HL-60/S4 treated with phorbol 12-myristate 13-acetate at 8.2 ng/mL for 4 days and 3 days (cell line): ENCODE measurements at regions not wholly inside any gene's neighbourhood (a gene's known extent, or its start where the extent isn't known, plus 50 kb on each side); places are given as distances from the start of the nearest gene placed in this dataset.
"Not testable (repeated sequence)": the region's sequence is repeated elsewhere in the genome, so short reads cannot be mapped to it uniquely, and the experiment has no call there.

ENCODE experiments used
- in situ Hi-C: fragments of 300-500 bp; cut with MboI; formaldehyde crosslinking; loops from 2 replicates; pipeline ENCODE4 v1.15.0; 2022; ENCODE audit warnings: low sequenced_read_pairs

DNA sequence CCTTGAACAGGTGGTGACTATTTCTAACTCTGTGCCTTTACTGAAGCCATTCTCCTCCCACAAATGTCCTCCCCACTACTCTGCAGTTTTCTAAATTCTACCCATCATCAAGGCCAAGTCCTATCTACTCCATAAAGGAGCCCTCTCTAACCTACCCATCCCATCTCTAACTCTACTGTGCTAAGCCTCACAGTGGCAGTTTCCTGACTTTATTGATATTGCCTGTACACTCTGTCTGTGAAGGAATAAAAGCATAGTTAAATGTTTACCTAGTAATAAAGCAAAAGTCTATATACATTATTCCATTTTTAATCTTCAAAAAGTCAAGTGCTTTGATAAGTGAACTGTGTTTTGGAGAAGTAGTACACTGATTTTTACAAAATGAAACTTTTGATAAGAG is 178.4 kb upstream of the HMCN1 start:
- in situ Hi-C loops, result loop anchor here (25.0 kb wide), 1 partner anchor 218 kb away; no protein-coding TSS in a partner anchor

DNA sequence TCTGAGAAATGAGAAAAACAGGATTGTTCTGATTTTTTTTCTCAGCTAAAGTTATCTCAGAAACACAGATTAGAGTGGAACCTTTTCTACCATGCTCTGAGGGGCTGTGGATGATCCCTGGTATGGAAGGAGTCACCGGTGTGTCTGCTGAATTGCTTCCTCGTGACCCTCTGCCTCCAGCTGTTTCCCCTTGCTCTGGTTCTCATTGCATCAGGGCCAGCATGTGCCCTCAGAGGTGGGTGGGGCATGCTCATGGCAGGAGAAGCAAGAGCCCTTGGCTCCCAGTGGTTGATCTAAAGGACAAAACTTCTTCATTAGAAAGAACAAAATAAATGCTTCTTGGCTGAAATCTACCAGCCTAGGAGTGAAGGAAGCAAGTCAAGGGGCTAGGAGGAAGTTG is 183.2 kb upstream of the HMCN1 start:
- in situ Hi-C loops, result loop anchor here (25.0 kb wide), 1 partner anchor 214 kb away; no protein-coding TSS in a partner anchor

DNA sequence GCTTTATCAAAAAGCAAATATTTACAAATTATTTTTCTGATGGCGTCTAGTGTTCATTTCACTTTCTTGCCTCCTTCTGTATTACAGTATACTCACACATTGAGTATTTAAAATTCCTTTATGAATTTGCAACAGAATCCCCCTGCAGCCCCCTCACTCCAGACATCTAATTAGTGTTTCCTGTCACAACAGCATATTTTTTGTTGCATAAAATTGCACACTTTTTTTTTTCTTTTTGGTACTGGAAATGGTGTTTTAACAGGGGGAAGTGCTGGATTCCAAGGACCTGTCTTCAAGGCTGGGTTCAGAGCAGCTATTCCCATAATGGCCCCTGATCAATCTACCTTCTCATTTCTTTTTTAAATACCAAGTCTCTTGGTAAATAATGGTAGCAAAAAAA is 184.3 kb upstream of the HMCN1 start:
- in situ Hi-C loops, result loop anchor here (25.0 kb wide), 1 partner anchor 213 kb away; no protein-coding TSS in a partner anchor

- in situ Hi-C loops, result no loop called here
Measured at GRCh38 chr1:185546029-185546428, 188.2 kb upstream of the HMCN1 start.

DNA sequence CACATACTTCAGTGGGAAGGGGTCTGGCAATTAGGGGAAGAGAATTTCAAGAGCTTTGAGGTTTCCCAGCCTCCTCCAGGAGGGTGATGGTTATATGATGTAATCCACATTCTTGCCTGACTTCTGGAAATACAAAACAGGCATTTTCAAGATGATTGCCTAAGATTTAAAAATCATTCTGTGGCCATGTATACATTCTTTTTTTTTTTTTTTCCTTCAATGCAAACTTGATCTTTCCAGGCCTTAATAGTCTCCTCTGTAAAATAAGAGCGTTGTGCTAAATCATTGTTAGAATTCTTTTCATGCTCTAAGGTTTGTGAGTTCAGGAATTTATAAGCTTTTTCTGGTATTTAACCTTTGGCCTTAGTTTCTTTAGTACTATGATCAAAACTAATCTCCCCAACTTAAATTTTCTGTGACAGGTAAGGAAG is 192.3 kb upstream of the HMCN1 start:
- in situ Hi-C loops, result no loop called here

- in situ Hi-C loops, result no loop called here
Measured at GRCh38 chr1:185540295-185540694, 193.9 kb upstream of the HMCN1 start.

DNA sequence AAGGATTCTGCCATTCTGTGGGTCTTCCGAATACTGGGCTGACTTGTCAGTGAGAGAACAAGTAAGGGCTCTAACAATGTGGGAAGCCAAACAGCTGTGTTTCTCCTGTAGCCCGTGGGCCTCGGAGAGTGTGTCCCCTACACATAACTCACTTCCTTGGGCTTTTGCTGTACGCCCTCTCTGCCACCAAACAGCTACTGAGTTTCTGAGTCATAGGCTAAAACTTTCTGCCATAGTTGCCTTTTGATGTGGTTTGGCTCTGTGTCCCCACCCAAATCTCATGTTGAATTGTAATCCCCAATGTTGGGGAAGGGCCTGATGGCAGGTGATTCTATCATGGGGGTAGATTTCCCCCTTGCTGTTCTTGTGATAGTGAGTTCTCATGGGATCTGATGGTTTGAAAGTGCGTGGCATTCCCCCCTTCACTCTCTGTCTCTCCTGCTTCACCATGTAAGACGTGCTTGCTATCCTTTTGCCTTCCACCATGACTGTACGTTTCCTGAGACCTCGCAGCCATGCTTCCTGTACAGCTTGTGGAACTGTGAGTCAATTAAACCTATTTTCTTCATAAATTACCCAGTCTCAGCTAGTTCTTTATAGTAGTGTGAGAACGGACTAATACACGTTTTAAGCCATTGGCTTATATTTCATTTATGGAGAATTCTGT is 194.8 kb upstream of the HMCN1 start:
- in situ Hi-C loops, result no loop called here

GRCh38 chr1:185538309-185538898 is 195.8 kb upstream of the HMCN1 start:
- in situ Hi-C loops, result not testable (repeated sequence)

GRCh38 chr1:185537596-185537995 is 196.6 kb upstream of the HMCN1 start:
- in situ Hi-C loops, result no loop called here

- in situ Hi-C loops, result no loop called here
Measured at GRCh38 chr1:185536165-185536920, 197.8 kb upstream of the HMCN1 start.

DNA sequence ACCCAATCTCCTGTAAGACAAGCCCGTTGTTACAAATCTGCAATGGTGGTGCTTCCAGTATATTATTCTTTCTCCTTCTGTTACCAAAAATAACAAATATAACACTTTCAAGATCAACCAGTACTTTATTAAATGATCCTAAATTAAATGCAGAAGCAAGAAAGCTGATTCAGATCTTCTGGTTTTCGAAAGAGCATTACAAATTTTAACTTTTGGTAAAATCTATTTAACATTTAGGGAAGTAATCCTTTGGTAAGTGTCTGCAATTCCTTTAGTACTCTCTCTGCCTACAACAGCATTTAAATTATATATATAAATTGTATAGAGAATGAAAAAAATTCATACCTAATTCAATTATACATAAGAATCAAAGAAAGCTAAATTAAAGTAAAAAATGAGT is 198.6 kb upstream of the HMCN1 start:
- in situ Hi-C loops, result no loop called here

GRCh38 chr1:185534801-185535200 is 199.4 kb upstream of the HMCN1 start:
- in situ Hi-C loops, result no loop called here

GRCh38 chr1:185533596-185533995 is 200.6 kb upstream of the HMCN1 start:
- in situ Hi-C loops, result no loop called here

DNA sequence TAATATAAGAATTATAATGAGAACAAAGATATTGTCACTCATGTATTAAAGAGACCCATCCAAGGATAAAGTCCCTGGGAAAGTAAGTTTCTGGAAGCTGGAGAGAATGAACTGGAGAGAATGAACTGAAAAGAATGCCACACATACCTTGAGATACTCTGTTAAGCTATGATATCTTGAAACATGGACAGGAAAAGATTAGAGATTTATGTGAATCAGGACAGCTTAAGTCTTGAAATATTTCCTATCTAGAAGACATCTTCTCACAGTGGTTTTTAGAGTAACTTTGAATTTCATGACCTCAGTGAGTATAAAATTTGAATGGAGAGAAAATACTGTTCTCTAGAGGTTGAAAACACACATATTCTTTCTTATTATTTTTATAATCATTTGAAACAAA is 201.3 kb upstream of the HMCN1 start:
- in situ Hi-C loops, result no loop called here

GRCh38 chr1:185531838-185532237 is 202.4 kb upstream of the HMCN1 start:
- in situ Hi-C loops, result no loop called here

GRCh38 chr1:185530215-185530614 is 204.0 kb upstream of the HMCN1 start:
- in situ Hi-C loops, result no loop called here

GRCh38 chr1:185529673-185530072 is 204.5 kb upstream of the HMCN1 start:
- in situ Hi-C loops, result no loop called here

DNA sequence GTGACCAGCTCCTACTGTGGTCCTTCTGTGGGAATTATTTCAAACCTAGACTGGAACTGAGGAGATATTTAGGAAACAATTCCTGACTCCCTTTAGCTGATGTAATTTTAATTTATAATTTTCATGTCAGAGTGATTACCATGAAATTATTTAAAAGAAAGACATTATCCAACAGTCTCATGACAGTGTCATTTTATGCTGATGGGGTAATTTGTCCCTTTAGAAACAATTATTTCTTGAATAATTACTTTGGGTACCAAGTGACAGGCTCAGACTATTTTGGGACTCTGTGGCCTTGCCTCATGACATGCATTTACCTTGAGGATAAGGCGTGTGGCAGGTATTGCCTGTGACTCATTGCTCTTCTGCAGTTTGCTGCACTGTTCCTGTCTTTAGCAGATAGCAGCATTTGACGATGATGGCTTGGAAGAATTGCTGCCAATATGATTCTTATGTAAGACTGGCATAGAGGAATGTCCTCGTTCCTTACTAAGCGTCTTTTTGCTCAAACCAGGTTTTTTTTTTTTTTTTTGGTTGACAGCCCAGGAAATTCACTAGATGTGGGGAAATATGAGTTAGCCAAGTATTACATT is 206.0 kb upstream of the HMCN1 start:
- in situ Hi-C loops, result no loop called here

DNA sequence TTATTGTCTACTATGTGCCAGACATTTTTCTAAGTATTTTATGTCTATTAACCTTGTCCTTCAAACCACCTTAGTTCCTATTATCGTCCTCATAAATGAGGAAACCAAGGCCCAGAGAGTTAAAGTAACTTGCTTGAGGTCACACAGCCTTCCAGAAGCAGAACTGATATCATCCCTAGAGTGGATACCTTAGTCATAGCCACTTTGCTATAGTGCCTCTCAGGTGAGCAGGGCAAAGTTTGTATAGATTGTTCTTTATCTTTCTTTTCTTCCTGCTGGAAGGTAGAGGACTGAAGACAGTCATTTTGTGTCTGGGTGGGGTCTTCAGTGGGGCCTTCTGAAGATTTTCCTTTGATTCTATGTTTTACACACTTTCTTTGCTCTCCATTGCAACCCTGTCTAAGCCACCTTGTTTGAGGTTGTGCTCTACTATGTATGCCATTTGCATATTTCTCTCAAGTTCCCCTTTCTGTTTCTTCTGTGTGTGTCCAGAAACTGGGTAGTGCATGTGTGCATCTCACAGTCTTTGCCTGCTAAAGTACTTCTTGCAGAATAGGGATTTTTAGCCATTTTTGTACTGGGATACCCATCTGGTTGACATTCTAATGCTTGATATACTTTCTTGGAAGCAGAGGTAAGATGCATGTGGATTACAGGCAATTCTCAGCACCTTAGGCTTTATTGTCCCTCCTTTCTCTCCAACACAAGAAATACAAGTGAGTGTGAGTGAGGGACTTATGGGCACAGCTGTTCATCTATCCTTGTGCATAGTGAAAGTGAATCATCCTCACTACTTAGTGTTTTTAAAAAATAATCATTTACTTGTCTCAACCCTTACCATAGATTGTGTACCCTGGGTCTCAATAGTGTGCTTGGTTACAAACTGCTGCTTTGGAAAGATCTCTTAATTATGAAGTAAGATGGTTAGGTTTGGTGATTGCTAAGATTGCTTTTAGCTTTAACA is 207.6 kb upstream of the HMCN1 start:
- in situ Hi-C loops, result no loop called here

DNA sequence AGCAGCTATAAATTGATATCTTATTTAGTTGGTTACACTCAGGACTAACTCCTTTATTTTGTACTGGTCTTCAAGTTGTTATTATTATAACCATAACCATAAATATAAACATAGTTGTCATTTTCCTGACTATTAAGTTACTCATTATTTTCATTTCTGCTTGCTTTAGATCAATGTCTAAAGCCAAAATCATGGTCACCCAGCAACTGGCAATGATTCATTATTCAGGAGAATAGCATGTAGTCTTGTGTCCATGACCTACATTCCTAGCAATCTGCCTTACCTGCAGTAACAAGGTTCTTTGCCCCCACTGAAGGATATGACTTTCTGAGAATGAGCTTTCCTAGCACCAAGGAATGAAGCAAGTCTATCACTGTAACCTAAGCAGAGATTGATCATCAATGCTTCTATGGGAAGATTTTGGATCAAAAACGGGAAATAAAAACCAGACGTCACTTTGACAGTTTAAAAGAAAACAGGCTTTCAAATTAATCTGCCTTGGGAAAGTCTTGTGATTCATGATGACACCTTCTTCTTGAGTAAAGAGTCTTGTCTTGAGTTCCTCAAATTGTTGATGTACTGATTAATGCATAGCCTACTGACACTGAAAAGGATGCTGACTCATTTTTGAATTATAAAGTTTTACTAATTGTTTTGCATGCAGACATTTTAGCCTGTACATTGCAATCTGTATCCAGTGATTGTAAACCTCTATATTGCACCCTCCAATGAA is 203.3 kb upstream of the IVNS1ABP start:
- in situ Hi-C loops, result no loop called here
